RWPE1 (cell line): ENCODE measurements at regions not wholly inside any gene's neighbourhood (a gene's known extent, or its start where the extent isn't known, plus 50 kb on each side); places are given as distances from the start of the nearest gene placed in this dataset.

Experiments
- CTCF ChIA-PET: fragments of 350-600 bp; sonication (Branson Sonifier 250); formaldehyde crosslinking; extraction: SDS; loops from one replicate; lab custom pipeline; 2021; lab: Yijun Ruan, JAX
- POLR2A ChIA-PET: fragments of 400-600 bp; formaldehyde crosslinking; extraction: SDS; loops from one replicate; lab custom pipeline; 2020; ENCODE audit warnings: antibody characterized with exemption; ENCODE audit not compliant: low non-redundant PET; lab: Yijun Ruan, JAX
- DNase-seq: peaks from one replicate; pipeline ENCODE4 v3.0.0; 2012; ENCODE audit warnings: low spot score
- H3K27ac ChIP-seq: fragments of 450-650 bp; 2 replicates; pipeline ENCODE4 v1.5.1; 2017
- TF ChIP-seq, protein P1 (sequence below): fragments of 450-650 bp; conservative IDR thresholded peaks from 2 replicates; pipeline ENCODE4 v1.5.1; 2017; ENCODE audit warnings: low read depth, mild to moderate bottlenecking

DNA sequence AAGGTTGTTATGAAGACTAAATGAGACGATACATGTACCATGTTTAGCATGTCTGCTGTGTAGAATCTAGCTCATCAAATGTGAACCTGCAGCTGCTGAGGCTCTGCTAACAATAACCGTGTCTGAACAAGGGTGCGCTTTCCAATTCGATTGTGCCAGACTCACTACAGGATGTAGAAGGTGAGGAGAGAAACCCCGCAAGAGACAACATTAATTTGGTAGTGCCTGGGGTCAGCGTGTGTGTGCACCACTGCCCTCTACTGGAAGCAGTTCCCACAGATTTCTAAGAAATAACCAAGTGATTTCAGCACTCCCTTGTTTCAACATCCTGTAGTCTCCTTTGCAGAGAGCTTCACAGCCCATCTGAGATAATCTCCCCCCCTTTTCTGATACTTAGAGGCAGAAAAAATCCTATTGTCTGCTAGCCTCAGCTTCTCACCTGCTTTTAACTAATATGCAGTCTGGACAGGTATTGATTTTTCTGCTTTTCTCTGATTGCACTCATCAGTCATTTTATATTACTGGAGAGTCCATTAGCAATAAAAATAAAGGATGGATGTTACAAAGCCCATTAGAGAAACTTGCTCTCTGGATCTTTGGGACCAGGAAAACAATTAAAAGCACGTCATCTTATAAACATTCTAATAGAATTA is 96.7 kb upstream of the BACH2 start:
- TF ChIP-seq, protein P1, sequence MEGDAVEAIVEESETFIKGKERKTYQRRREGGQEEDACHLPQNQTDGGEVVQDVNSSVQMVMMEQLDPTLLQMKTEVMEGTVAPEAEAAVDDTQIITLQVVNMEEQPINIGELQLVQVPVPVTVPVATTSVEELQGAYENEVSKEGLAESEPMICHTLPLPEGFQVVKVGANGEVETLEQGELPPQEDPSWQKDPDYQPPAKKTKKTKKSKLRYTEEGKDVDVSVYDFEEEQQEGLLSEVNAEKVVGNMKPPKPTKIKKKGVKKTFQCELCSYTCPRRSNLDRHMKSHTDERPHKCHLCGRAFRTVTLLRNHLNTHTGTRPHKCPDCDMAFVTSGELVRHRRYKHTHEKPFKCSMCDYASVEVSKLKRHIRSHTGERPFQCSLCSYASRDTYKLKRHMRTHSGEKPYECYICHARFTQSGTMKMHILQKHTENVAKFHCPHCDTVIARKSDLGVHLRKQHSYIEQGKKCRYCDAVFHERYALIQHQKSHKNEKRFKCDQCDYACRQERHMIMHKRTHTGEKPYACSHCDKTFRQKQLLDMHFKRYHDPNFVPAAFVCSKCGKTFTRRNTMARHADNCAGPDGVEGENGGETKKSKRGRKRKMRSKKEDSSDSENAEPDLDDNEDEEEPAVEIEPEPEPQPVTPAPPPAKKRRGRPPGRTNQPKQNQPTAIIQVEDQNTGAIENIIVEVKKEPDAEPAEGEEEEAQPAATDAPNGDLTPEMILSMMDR, result peak; percentile 73
- H3K27ac ChIP-seq, result no peak overlapping the region
- POLR2A ChIA-PET, result interaction anchor here (0.6 kb wide), 1 partner anchor 295 kb away, joined by 4 read pairs; no protein-coding TSS in a partner anchor
- peak; percentile 53 for DNase-seq
- CTCF ChIA-PET, result interaction anchor here (0.6 to 1.8 kb wide), 27 partner anchors 9 to 453 kb away, joined by 3 to 9 read pairs (median 4); no protein-coding TSS in a partner anchor

- no peak overlapping the region for H3K27ac ChIP-seq
- ChIA-PET POLR2A (no interaction called here), CTCF (no interaction called here)
- DNase-seq, result no peak
- TF ChIP-seq, protein P1, result no peak
These were observed 93.7 kb upstream of the BACH2 start for GRCh38 chr6:90390379-90390778.

- CTCF ChIA-PET, result interaction anchor here (2.0 kb wide), 1 partner anchor 8 kb away, joined by 6 read pairs; no protein-coding TSS in a partner anchor
- POLR2A ChIA-PET, result no interaction called here
- no peak overlapping the region for H3K27ac ChIP-seq
- no peak for DNase-seq
- TF ChIP-seq, protein P1, result no peak
These were observed 91.8 kb upstream of the BACH2 start for GRCh38 chr6:90388395-90388794.

GRCh38 chr6:90387826-90388225 is 91.2 kb upstream of the BACH2 start:
- TF ChIP-seq, protein P1, result no peak
- DNase-seq, result no peak
- POLR2A ChIA-PET, result no interaction called here
- CTCF ChIA-PET, result interaction anchor here (2.0 kb wide), 1 partner anchor 9 kb away, joined by 6 read pairs; no protein-coding TSS in a partner anchor
- no peak overlapping the region for H3K27ac ChIP-seq

- no peak for DNase-seq
- ChIA-PET POLR2A (no interaction called here), CTCF (interaction anchor here (2.0 kb wide), 1 partner anchor 9 kb away, joined by 6 read pairs; no protein-coding TSS in a partner anchor)
- TF ChIP-seq, protein P1, result no peak
- no peak overlapping the region for H3K27ac ChIP-seq
These were observed 90.7 kb upstream of the BACH2 start for GRCh38 chr6:90387383-90387775.

- ChIA-PET POLR2A (no interaction called here), CTCF (interaction anchor here (2.0 kb wide), 1 partner anchor 10 kb away, joined by 6 read pairs; no protein-coding TSS in a partner anchor)
- no peak for DNase-seq
- no peak overlapping the region for H3K27ac ChIP-seq
- TF ChIP-seq, protein P1, result no peak
These were observed 90.0 kb upstream of the BACH2 start for GRCh38 chr6:90386399-90387382.
